Osteoblast (primary cell): ENCODE measurements at regions not wholly inside any gene's neighbourhood (a gene's known extent, or its start where the extent isn't known, plus 50 kb on each side); places are given as distances from the start of the nearest gene placed in this dataset.

ENCODE experiments used
- DNase-seq: peaks from one replicate; pipeline ENCODE4 v3.0.0; 2011; ENCODE audit warnings: low spot score, mixed read lengths; ENCODE audit not compliant: insufficient read length; ENCODE audit errors: missing footprints
- H2AFZ ChIP-seq: 2 replicates; pipeline ENCODE4 v1.6.0; 2011; ENCODE audit warnings: mild to moderate bottlenecking, low read length
- H3K27ac ChIP-seq: 2 replicates; pipeline ENCODE4 v1.5.1; 2011; ENCODE audit warnings: mild to moderate bottlenecking, low read depth, low read length, moderate library complexity
- H3K27me3 ChIP-seq: 2 replicates; pipeline ENCODE4 v1.6.0; 2012; ENCODE audit warnings: mild to moderate bottlenecking, control low read depth, inconsistent platforms, low read length, moderate library complexity; ENCODE audit not compliant: insufficient read depth
- H3K36me3 ChIP-seq: 2 replicates; pipeline ENCODE4 v1.5.1; 2011; ENCODE audit warnings: mild to moderate bottlenecking, low read length, control low read depth, moderate library complexity; ENCODE audit not compliant: insufficient read depth
- H3K4me1 ChIP-seq: 2 replicates; pipeline ENCODE4 v1.5.1; 2011; ENCODE audit warnings: mild to moderate bottlenecking, low read length, control low read depth, moderate library complexity; ENCODE audit not compliant: insufficient read depth
- H3K4me2 ChIP-seq: 2 replicates; pipeline ENCODE4 v1.6.0; 2011; ENCODE audit warnings: mild to moderate bottlenecking, low read length; ENCODE audit not compliant: insufficient read depth
- H3K4me3 ChIP-seq: fragments of 200-600 bp; sonication (generic); 3 replicates; pipeline ENCODE4 v1.5.1; 2012; ENCODE audit warnings: mild to moderate bottlenecking, low read length, inconsistent platforms; ENCODE audit not compliant: insufficient read depth
- H3K79me2 ChIP-seq: 2 replicates; pipeline ENCODE4 v1.6.0; 2012; ENCODE audit warnings: mild to moderate bottlenecking, low read length, control low read depth, inconsistent platforms; ENCODE audit not compliant: insufficient read depth
- H3K9me3 ChIP-seq: 2 replicates; pipeline ENCODE4 v1.5.1; 2011; ENCODE audit warnings: low read depth, low read length, control low read depth
- H4K20me1 ChIP-seq: 2 replicates; pipeline ENCODE4 v1.6.0; 2012; ENCODE audit warnings: mild to moderate bottlenecking, low read length, control low read depth; ENCODE audit not compliant: insufficient read depth
- TF ChIP-seq, protein P1 (sequence below): IDR thresholded peaks from 2 replicates; pipeline ENCODE4 v1.5.1; 2011; ENCODE audit warnings: mild to moderate bottlenecking, low read depth, low read length, moderate library complexity; ENCODE audit errors: extremely low read depth

DNA sequence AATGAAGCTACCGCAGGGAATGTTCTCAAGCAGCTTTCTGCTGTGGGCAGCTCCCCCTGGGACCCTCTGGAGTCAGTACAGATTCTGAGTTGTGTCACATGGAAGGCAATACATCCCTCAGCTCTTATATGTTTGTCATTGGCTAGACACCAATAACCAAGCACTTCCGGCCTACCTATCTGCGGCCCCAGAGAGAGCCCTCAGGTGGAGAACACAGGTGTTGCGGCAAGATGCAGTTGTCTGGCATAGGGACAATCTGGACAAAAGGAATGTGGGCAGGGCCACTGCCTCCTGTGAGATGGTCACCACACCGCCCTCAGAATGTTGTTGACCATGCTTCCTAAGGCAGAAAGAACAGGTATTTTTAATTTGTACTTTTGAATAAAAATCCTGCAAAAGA, 118.7 kb downstream of the BRMS1L start:
- Histone ChIP-seq H3K4me2 (no peak overlapping the region), H3K36me3 (no peaks in the 10 kb centered on the region), H3K27me3 (no peaks in the 10 kb centered on the region), H3K4me3 (no peak overlapping the region), H3K9me3 (no peaks in the 10 kb centered on the region), H3K27ac (no peak overlapping the region), H3K4me1 (no peaks in the 10 kb centered on the region), H4K20me1 (no peaks in the 10 kb centered on the region), H2AFZ (no peak overlapping the region), H3K79me2 (no peaks in the 10 kb centered on the region)
- DNase-seq = no peak
- TF ChIP-seq, protein P1, sequence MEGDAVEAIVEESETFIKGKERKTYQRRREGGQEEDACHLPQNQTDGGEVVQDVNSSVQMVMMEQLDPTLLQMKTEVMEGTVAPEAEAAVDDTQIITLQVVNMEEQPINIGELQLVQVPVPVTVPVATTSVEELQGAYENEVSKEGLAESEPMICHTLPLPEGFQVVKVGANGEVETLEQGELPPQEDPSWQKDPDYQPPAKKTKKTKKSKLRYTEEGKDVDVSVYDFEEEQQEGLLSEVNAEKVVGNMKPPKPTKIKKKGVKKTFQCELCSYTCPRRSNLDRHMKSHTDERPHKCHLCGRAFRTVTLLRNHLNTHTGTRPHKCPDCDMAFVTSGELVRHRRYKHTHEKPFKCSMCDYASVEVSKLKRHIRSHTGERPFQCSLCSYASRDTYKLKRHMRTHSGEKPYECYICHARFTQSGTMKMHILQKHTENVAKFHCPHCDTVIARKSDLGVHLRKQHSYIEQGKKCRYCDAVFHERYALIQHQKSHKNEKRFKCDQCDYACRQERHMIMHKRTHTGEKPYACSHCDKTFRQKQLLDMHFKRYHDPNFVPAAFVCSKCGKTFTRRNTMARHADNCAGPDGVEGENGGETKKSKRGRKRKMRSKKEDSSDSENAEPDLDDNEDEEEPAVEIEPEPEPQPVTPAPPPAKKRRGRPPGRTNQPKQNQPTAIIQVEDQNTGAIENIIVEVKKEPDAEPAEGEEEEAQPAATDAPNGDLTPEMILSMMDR = no peak

DNA sequence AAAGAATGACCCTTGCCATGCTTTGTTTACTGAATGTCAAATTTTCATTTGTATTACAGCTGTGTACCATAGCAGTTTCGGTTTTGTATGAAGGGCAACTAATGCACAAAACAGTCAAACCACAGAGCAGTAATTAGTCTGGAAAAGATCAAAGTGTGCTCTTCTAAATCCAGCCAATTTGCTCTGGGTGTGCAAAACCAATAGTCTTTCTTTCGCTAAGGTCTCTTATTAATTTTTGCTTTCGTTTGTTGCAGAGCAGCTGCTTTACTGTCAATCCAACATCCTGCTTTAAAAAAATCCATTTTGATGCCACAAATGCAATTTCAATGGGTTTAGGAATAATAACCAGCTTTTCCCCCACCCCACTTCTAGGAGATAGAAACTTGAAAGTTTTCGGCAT, 114.2 kb downstream of the BRMS1L start:
- H2AFZ ChIP-seq = peak overlapping the region; percentile 56
- TF ChIP-seq, protein P1 = no peak
- no peak for DNase-seq
- H3K4me2 ChIP-seq = peak overlapping the region; percentile 71
- no peaks in the 10 kb centered on the region for H4K20me1 ChIP-seq
- H3K36me3 ChIP-seq = no peaks in the 10 kb centered on the region
- peaks cover 6% of the 10 kb centered on the region for H3K27me3 ChIP-seq
- H3K27ac ChIP-seq = no peak overlapping the region
- no peaks in the 10 kb centered on the region for H3K4me1 ChIP-seq
- H3K79me2 ChIP-seq = no peaks in the 10 kb centered on the region
- H3K9me3 ChIP-seq = no peaks in the 10 kb centered on the region
- peak overlapping the region; percentile 51 for H3K4me3 ChIP-seq

DNA sequence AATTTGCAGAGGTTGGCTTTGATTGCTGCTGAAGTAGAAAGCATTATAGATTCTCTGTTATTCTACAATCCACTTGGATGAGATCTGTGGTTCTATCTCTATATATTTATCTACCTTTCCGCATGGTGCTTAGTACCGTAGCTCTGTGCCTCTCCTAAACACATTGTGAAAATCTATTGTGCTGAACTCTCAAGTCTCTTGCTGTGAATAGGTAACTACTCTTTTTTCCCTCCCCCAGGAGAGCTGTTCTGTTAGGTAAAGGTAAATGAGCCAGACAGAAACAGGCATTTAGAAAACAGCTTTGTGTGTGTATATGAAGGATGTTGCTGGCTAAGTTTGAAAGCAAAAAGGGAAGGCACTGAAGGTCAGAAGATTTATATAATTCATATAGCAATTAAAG, 112.6 kb downstream of the BRMS1L start:
- H3K4me2 ChIP-seq = no peak overlapping the region
- no peaks in the 10 kb centered on the region for H3K36me3 ChIP-seq
- H4K20me1 ChIP-seq = no peaks in the 10 kb centered on the region
- no peaks in the 10 kb centered on the region for H3K9me3 ChIP-seq
- H3K4me1 ChIP-seq = no peaks in the 10 kb centered on the region
- DNase-seq = no peak
- H3K27me3 ChIP-seq = peaks cover 6% of the 10 kb centered on the region
- no peak overlapping the region for H3K4me3 ChIP-seq
- TF ChIP-seq, protein P1 = no peak
- H2AFZ ChIP-seq = no peak overlapping the region
- H3K27ac ChIP-seq = no peak overlapping the region
- H3K79me2 ChIP-seq = no peaks in the 10 kb centered on the region

DNA sequence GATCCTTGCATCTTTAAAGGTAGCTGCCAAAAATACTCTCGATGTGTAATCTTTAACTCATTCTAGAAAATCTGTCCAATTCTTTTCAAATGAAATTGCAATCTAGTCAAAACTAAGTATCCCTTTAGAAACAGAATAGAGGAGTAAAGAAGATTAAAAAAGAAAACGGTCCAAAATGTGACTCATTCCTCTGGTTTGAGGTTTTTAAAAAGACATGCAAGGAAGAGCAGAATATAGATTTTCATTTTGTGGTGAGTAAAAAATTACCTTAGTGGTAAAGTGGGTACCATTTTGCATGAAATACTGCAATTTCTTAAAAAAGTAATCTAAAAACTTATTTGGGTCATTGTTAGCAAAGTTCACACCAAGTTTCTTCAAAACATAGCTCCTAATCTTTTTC, 108.4 kb downstream of the BRMS1L start:
- H3K27me3 ChIP-seq = peaks cover 6% of the 10 kb centered on the region
- H3K79me2 ChIP-seq = no peaks in the 10 kb centered on the region
- no peaks in the 10 kb centered on the region for H3K9me3 ChIP-seq
- H3K4me1 ChIP-seq = no peaks in the 10 kb centered on the region
- no peaks in the 10 kb centered on the region for H4K20me1 ChIP-seq
- no peak overlapping the region for H3K4me2 ChIP-seq
- H3K4me3 ChIP-seq = no peak overlapping the region
- no peaks in the 10 kb centered on the region for H3K36me3 ChIP-seq
- DNase-seq = no peak
- no peak overlapping the region for H3K27ac ChIP-seq
- no peak overlapping the region for H2AFZ ChIP-seq
- TF ChIP-seq, protein P1 = no peak
